Activated naive CD4-positive, alpha-beta T cell treated with anti-CD3 and anti-CD28 coated beads, Interleukin-2, amount 50 U/mL, for 72 hours (primary cell): ENCODE measurements at regions not wholly inside any gene's neighbourhood (a gene's known extent, or its start where the extent isn't known, plus 50 kb on each side); places are given as distances from the start of the nearest gene placed in this dataset.

Experiments
- ATAC-seq, 2 donors: fragments of 150-1000 bp; cut with Tn5 transposase; 2 replicates each; pipeline ENCODE4 v1.10.0; 2021; ENCODE audit warnings: mild to moderate bottlenecking in 2 of 2, moderate library complexity in 2 of 2
- DNase-seq, 2 donors: peaks; one replicate each; pipeline ENCODE4 v3.0.0; 2021 to 2022; ENCODE audit warnings: low spot score in 2 of 2
- H3K27ac Mint-ChIP-seq, 2 donors: one replicate each; pipeline ENCODE4 v1.8.0; 2022; ENCODE audit warnings: mild to moderate bottlenecking in 2 of 2, mixed read lengths in 2 of 2
- H3K36me3 Mint-ChIP-seq, 2 donors: one replicate each; pipeline ENCODE4 v1.8.0; 2022; ENCODE audit warnings: mixed read lengths in 2 of 2
- H3K9me3 Mint-ChIP-seq, 2 donors: one replicate each; pipeline ENCODE4 v1.8.0; 2022; ENCODE audit warnings: mixed read lengths in 2 of 2

- DNase-seq (peak in 1 of 2 donors; percentile 37), ATAC-seq (peak; percentile 94 to 99)
- Mint-ChIP-seq H3K36me3 (no peaks in the 10 kb centered on the region), H3K27ac (peak overlapping the region in 1 of 2 donors; percentile 29), H3K9me3 (no peaks in the 10 kb centered on the region)
These were observed 157.0 kb upstream of the RAI14 start for GRCh38 chr5:34499001-34499734.

GRCh38 chr5:34500236-34500847 is 155.8 kb upstream of the RAI14 start:
- Mint-ChIP-seq H3K9me3 (no peaks in the 10 kb centered on the region), H3K36me3 (no peaks in the 10 kb centered on the region), H3K27ac (no peak overlapping the region)
- ATAC-seq = no peak
- DNase-seq = no peak

GRCh38 chr5:34501016-34501415 is 155.1 kb upstream of the RAI14 start:
- H3K9me3 Mint-ChIP-seq = no peaks in the 10 kb centered on the region

GRCh38 chr5:34501840-34502239 is 154.3 kb upstream of the RAI14 start:
- Mint-ChIP-seq H3K36me3 (no peaks in the 10 kb centered on the region), H3K27ac (no peak overlapping the region), H3K9me3 (no peaks in the 10 kb centered on the region)
- no peak for ATAC-seq
- DNase-seq = no peak

More at GRCh38 chr5:34501016-34501415, 155.1 kb upstream of the RAI14 start:
- Mint-ChIP-seq H3K36me3 (no peaks in the 10 kb centered on the region), H3K27ac (no peak overlapping the region)
- DNase-seq (no peak), ATAC-seq (no peak)

- no peak for ATAC-seq
- Mint-ChIP-seq H3K9me3 (no peaks in the 10 kb centered on the region), H3K27ac (no peak overlapping the region), H3K36me3 (no peaks in the 10 kb centered on the region)
- no peak for DNase-seq
These were observed 153.5 kb upstream of the RAI14 start for GRCh38 chr5:34502581-34502980.

GRCh38 chr5:34503379-34504253 is 152.5 kb upstream of the RAI14 start:
- Mint-ChIP-seq H3K27ac (no peak overlapping the region), H3K9me3 (no peaks in the 10 kb centered on the region)
- ATAC-seq = no peak

GRCh38 chr5:34504967-34505366 is 151.2 kb upstream of the RAI14 start:
- no peaks in the 10 kb centered on the region for H3K9me3 Mint-ChIP-seq
- no peak overlapping the region for H3K27ac Mint-ChIP-seq
- no peak for DNase-seq
- no peak for ATAC-seq
- H3K36me3 Mint-ChIP-seq = no peaks in the 10 kb centered on the region

More at GRCh38 chr5:34503379-34504253, 152.5 kb upstream of the RAI14 start:
- H3K36me3 Mint-ChIP-seq = no peaks in the 10 kb centered on the region
- DNase-seq = no peak

- no peak for DNase-seq
- ATAC-seq = no peak
- Mint-ChIP-seq H3K9me3 (no peaks in the 10 kb centered on the region), H3K36me3 (no peaks in the 10 kb centered on the region), H3K27ac (no peak overlapping the region)
These were observed 150.4 kb upstream of the RAI14 start for GRCh38 chr5:34505731-34506130.

GRCh38 chr5:34507933-34508332 is 148.2 kb upstream of the RAI14 start:
- no peak overlapping the region for H3K27ac Mint-ChIP-seq
- ATAC-seq (no peak), DNase-seq (no peak)
- no peaks in the 10 kb centered on the region for H3K9me3 Mint-ChIP-seq
- no peaks in the 10 kb centered on the region for H3K36me3 Mint-ChIP-seq

GRCh38 chr5:34509392-34509791 is 146.7 kb upstream of the RAI14 start:
- H3K9me3 Mint-ChIP-seq = no peaks in the 10 kb centered on the region
- H3K27ac Mint-ChIP-seq = no peak overlapping the region
- DNase-seq (no peak), ATAC-seq (no peak)
- H3K36me3 Mint-ChIP-seq = no peaks in the 10 kb centered on the region

- no peak for ATAC-seq
- no peaks in the 10 kb centered on the region for H3K36me3 Mint-ChIP-seq
- no peaks in the 10 kb centered on the region for H3K9me3 Mint-ChIP-seq
- no peak for DNase-seq
- H3K27ac Mint-ChIP-seq = no peak overlapping the region
These were observed 146.1 kb upstream of the RAI14 start for GRCh38 chr5:34510002-34510401.

- DNase-seq (no peak), ATAC-seq (no peak)
- no peak overlapping the region for H3K27ac Mint-ChIP-seq
- H3K9me3 Mint-ChIP-seq = no peaks in the 10 kb centered on the region
- no peaks in the 10 kb centered on the region for H3K36me3 Mint-ChIP-seq
These were observed 145.1 kb upstream of the RAI14 start for GRCh38 chr5:34511063-34511462.

- H3K36me3 Mint-ChIP-seq = no peaks in the 10 kb centered on the region
- DNase-seq = no peak
- H3K9me3 Mint-ChIP-seq = no peaks in the 10 kb centered on the region
- ATAC-seq = no peak
- H3K27ac Mint-ChIP-seq = no peak overlapping the region
These were observed 144.6 kb upstream of the RAI14 start for GRCh38 chr5:34511481-34511880.

- Mint-ChIP-seq H3K36me3 (no peaks in the 10 kb centered on the region), H3K27ac (no peak overlapping the region), H3K9me3 (no peaks in the 10 kb centered on the region)
- DNase-seq (no peak), ATAC-seq (no peak)
These were observed 144.2 kb upstream of the RAI14 start for GRCh38 chr5:34511915-34512314.

- Mint-ChIP-seq H3K36me3 (no peaks in the 10 kb centered on the region), H3K27ac (no peak overlapping the region), H3K9me3 (no peaks in the 10 kb centered on the region)
- ATAC-seq (no peak), DNase-seq (no peak)
These were observed 140.0 kb upstream of the RAI14 start for GRCh38 chr5:34516166-34516565.

- H3K36me3 Mint-ChIP-seq = no peaks in the 10 kb centered on the region
- no peak for DNase-seq
- H3K9me3 Mint-ChIP-seq = no peaks in the 10 kb centered on the region
- no peak for ATAC-seq
- no peak overlapping the region for H3K27ac Mint-ChIP-seq
These were observed 139.4 kb upstream of the RAI14 start for GRCh38 chr5:34516686-34517085.

- no peaks in the 10 kb centered on the region for H3K36me3 Mint-ChIP-seq
- H3K9me3 Mint-ChIP-seq = no peaks in the 10 kb centered on the region
- no peak overlapping the region for H3K27ac Mint-ChIP-seq
- ATAC-seq (peak in 1 of 2 donors; percentile 77), DNase-seq (no peak)
These were observed 138.9 kb upstream of the RAI14 start for GRCh38 chr5:34517249-34517648.
